HG03159 (cell line): ENCODE measurements at regions not wholly inside any gene's neighbourhood (a gene's known extent, or its start where the extent isn't known, plus 50 kb on each side); places are given as distances from the start of the nearest gene placed in this dataset.

Source experiments
- ATAC-seq: cut with Tn5 transposase; IDR thresholded peaks from one replicate; pipeline ENCODE4 v1.9.1; 2021; ENCODE audit warnings: mild to moderate bottlenecking, moderate library complexity; ENCODE audit not compliant: unreplicated experiment

- ATAC-seq = no peak
These were observed 774.6 kb upstream of the FAM98A start for GRCh38 chr2:34373586-34374233.

- ATAC-seq = no peak
These were observed 773.9 kb upstream of the FAM98A start for GRCh38 chr2:34372967-34373366.

GRCh38 chr2:34371711-34372110 lies 772.6 kb upstream of the FAM98A start:
- no peak for ATAC-seq

GRCh38 chr2:34368304-34368703 lies 769.2 kb upstream of the FAM98A start:
- no peak for ATAC-seq

- ATAC-seq = no peak
These were observed 766.8 kb upstream of the FAM98A start for GRCh38 chr2:34365932-34366331.

- ATAC-seq = no peak
These were observed 766.4 kb upstream of the FAM98A start for GRCh38 chr2:34365512-34365911.

- ATAC-seq = no peak
These were observed 754.5 kb upstream of the FAM98A start for GRCh38 chr2:34353509-34354113.

GRCh38 chr2:34349527-34349926 lies 750.4 kb upstream of the FAM98A start:
- ATAC-seq = no peak

- ATAC-seq = no peak
These were observed 745.9 kb upstream of the FAM98A start for GRCh38 chr2:34345030-34345429.

- ATAC-seq = no peak
These were observed 741.2 kb upstream of the FAM98A start for GRCh38 chr2:34340307-34340706.

- ATAC-seq = no peak
These were observed 738.6 kb upstream of the FAM98A start for GRCh38 chr2:34337735-34338134.

- no peak for ATAC-seq
These were observed 733.7 kb upstream of the FAM98A start for GRCh38 chr2:34332813-34333212.

GRCh38 chr2:34320056-34320455 lies 721.0 kb upstream of the FAM98A start:
- ATAC-seq = no peak

GRCh38 chr2:34317797-34318196 lies 718.7 kb upstream of the FAM98A start:
- ATAC-seq = no peak

- no peak for ATAC-seq
These were observed 717.7 kb upstream of the FAM98A start for GRCh38 chr2:34316788-34317187.

- ATAC-seq = no peak
These were observed 712.7 kb upstream of the FAM98A start for GRCh38 chr2:34311816-34312215.

- ATAC-seq = no peak
These were observed 709.0 kb upstream of the FAM98A start for GRCh38 chr2:34308140-34308539.

GRCh38 chr2:34307636-34308035 lies 708.5 kb upstream of the FAM98A start:
- no peak for ATAC-seq

- no peak for ATAC-seq
These were observed 707.6 kb upstream of the FAM98A start for GRCh38 chr2:34306745-34307144.

- ATAC-seq = no peak
These were observed 706.5 kb upstream of the FAM98A start for GRCh38 chr2:34305587-34305986.

GRCh38 chr2:34294961-34295360 lies 695.9 kb upstream of the FAM98A start:
- no peak for ATAC-seq

- no peak for ATAC-seq
These were observed 692.0 kb upstream of the FAM98A start for GRCh38 chr2:34291076-34291475.

- no peak for ATAC-seq
These were observed 688.9 kb upstream of the FAM98A start for GRCh38 chr2:34288016-34288415.
